OCI-LY1 (cell line): ENCODE measurements at regions not wholly inside any gene's neighbourhood (a gene's known extent, or its start where the extent isn't known, plus 50 kb on each side); places are given as distances from the start of the nearest gene placed in this dataset.

Experiments
- H2AFZ ChIP-seq: fragments of 200-600 bp; sonication (generic), shearing (Covaris generic); 2 replicates; pipeline ENCODE4 v1.6.0; 2014; ENCODE audit warnings: antibody characterized with exemption, mild to moderate bottlenecking, low read length
- H3F3A ChIP-seq: fragments of 200-600 bp; sonication (generic), shearing (Covaris generic); 2 replicates; pipeline ENCODE4 v1.6.0; 2014; ENCODE audit warnings: mild to moderate bottlenecking, antibody characterized with exemption, low read length, moderate library complexity; ENCODE audit not compliant: insufficient read depth
- H3K27ac ChIP-seq: fragments of 200-600 bp; sonication (generic); 2 replicates; pipeline ENCODE4 v1.5.1; 2014; ENCODE audit warnings: low read length, mixed run types, mild to moderate bottlenecking, low read depth; ENCODE audit not compliant: poor library complexity, severe bottlenecking
- H3K27me3 ChIP-seq: fragments of 200-600 bp; sonication (generic); 2 replicates; pipeline ENCODE4 v1.6.0; 2014; ENCODE audit warnings: antibody characterized with exemption, mild to moderate bottlenecking, low read length, moderate library complexity; ENCODE audit not compliant: insufficient read depth
- H3K36me3 ChIP-seq: fragments of 200-600 bp; sonication (generic); 2 replicates; pipeline ENCODE4 v1.6.1; 2014; ENCODE audit warnings: mild to moderate bottlenecking, antibody characterized with exemption, low read length, moderate library complexity, mixed read lengths; ENCODE audit not compliant: insufficient read depth
- H3K4me1 ChIP-seq: fragments of 200-600 bp; sonication (generic); 2 replicates; pipeline ENCODE4 v1.5.1; 2014; ENCODE audit warnings: mild to moderate bottlenecking, low read length, moderate library complexity; ENCODE audit not compliant: insufficient read depth, severe bottlenecking
- H3K4me2 ChIP-seq: fragments of 200-600 bp; sonication (generic), shearing (Covaris generic); 2 replicates; pipeline ENCODE4 v1.6.1; 2014; ENCODE audit warnings: low read length
- H3K4me3 ChIP-seq: fragments of 200-600 bp; sonication (generic); 2 replicates; pipeline ENCODE4 v1.5.1; 2014; ENCODE audit warnings: low read length, low read depth, mild to moderate bottlenecking, mixed read lengths; ENCODE audit not compliant: poor library complexity, severe bottlenecking
- H3K79me2 ChIP-seq: fragments of 200-600 bp; shearing (Covaris generic); 2 replicates; pipeline ENCODE4 v1.6.1; 2016; ENCODE audit warnings: mixed run types, low read length, mixed read lengths; ENCODE audit not compliant: insufficient read depth
- H3K9ac ChIP-seq: fragments of 200-600 bp; sonication (generic), shearing (Covaris generic); 2 replicates; pipeline ENCODE4 v1.6.1; 2014; ENCODE audit warnings: mild to moderate bottlenecking, low read length, mixed read lengths
- H3K9me2 ChIP-seq: fragments of 200-600 bp; sonication (generic), shearing (Covaris generic); 2 replicates; pipeline ENCODE4 v1.6.1; 2014; ENCODE audit warnings: low read depth, mild to moderate bottlenecking, low read length, mixed read lengths
- H3K9me3 ChIP-seq: fragments of 200-600 bp; shearing (Covaris generic); 2 replicates; pipeline ENCODE4 v1.6.1; 2014; ENCODE audit warnings: low read length, mixed read lengths
- H4K20me1 ChIP-seq: fragments of 200-600 bp; sonication (generic), shearing (Covaris generic); 2 replicates; pipeline ENCODE4 v1.6.0; 2016; ENCODE audit warnings: mild to moderate bottlenecking, low read length; ENCODE audit not compliant: insufficient read depth
- EZH2 ChIP-seq: fragments of 200-600 bp; sonication (generic), shearing (Covaris generic); IDR thresholded peaks from 2 replicates; pipeline ENCODE4 v1.8.0; 2017; ENCODE audit warnings: borderline replicate concordance, mixed run types, mild to moderate bottlenecking, antibody characterized with exemption, low read length, moderate library complexity, mixed read lengths
- TF ChIP-seq, protein P1 (sequence below): fragments of 200-600 bp; sonication (generic), shearing (Covaris generic); IDR thresholded peaks from 2 replicates; pipeline ENCODE4 v1.5.1; 2017; ENCODE audit warnings: mild to moderate bottlenecking, antibody characterized with exemption, low read length, moderate library complexity, mixed read lengths

DNA sequence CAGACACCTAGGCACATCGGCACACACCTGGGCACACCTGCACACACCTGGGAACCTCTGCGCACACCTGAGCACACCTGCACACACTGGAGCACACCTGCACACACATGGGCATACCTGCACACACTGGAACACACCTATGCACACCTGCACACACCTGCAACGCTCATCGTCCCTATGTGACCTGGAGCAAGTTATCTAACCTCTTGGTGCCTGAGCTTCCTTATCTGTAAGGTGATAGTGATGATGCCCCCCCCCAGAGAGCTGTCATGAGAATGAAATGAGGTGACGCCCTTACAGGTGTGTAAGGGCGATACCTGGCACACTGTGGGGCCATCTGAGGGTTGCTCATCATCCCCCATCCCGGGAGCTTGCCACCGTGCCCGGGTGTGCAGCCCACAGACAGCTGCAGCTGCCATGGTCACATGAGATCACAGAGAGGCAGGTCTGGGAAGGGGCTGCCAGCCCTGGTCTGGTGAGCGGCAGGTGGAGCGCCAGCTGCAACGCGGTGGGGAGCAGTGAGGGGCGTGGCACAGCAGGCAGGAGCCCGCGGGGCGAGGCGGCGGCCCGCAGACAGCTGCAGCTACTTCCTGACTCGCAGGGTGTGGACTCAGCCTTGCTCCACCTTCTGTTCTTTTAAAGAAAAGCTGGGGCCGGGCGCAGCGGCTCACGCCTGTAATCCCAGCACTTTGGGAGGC lies 59.9 kb upstream of the FBRSL1 start:
- no peak overlapping the region for H3K4me3 ChIP-seq
- peaks cover 9% of the 10 kb centered on the region for H3K27me3 ChIP-seq

DNA sequence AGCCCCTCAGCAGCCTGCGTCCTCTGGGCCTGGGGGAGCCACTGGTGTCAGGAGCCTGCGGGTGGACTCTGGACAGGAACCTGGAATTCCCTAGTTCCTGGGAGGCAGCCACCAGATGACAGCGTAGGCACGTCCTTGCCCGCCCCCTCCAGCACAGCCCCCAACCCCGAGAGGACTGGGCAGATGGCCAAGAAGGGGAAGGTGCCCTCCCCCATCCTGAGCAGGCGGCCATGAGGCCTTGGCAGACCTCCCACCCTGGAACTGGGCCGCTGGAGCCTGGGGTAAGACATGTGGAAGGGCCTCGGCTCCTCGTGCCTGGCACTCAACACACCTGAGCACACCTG lies 60.4 kb upstream of the FBRSL1 start:
- H3K79me2 ChIP-seq = no peaks in the 10 kb centered on the region
- no peak overlapping the region for H3K9ac ChIP-seq
- TF ChIP-seq, protein P1, sequence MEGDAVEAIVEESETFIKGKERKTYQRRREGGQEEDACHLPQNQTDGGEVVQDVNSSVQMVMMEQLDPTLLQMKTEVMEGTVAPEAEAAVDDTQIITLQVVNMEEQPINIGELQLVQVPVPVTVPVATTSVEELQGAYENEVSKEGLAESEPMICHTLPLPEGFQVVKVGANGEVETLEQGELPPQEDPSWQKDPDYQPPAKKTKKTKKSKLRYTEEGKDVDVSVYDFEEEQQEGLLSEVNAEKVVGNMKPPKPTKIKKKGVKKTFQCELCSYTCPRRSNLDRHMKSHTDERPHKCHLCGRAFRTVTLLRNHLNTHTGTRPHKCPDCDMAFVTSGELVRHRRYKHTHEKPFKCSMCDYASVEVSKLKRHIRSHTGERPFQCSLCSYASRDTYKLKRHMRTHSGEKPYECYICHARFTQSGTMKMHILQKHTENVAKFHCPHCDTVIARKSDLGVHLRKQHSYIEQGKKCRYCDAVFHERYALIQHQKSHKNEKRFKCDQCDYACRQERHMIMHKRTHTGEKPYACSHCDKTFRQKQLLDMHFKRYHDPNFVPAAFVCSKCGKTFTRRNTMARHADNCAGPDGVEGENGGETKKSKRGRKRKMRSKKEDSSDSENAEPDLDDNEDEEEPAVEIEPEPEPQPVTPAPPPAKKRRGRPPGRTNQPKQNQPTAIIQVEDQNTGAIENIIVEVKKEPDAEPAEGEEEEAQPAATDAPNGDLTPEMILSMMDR = no peak
- TF ChIP-seq EZH2 = no peak
- H3F3A ChIP-seq = no peaks in the 10 kb centered on the region
- H3K4me1 ChIP-seq = peaks cover 3% of the 10 kb centered on the region
- no peaks in the 10 kb centered on the region; the same call in 1 of the 2 replicates for H3K36me3 ChIP-seq
- H3K4me3 ChIP-seq = no peak overlapping the region
- H2AFZ ChIP-seq = no peak overlapping the region
- no peaks in the 10 kb centered on the region for H4K20me1 ChIP-seq
- H3K27ac ChIP-seq = no peak overlapping the region
- H3K27me3 ChIP-seq = peaks cover 13% of the 10 kb centered on the region
- H3K4me2 ChIP-seq = no peak overlapping the region
- H3K9me3 ChIP-seq = no peaks in the 10 kb centered on the region
- no peaks in the 10 kb centered on the region for H3K9me2 ChIP-seq

More for the DNA sequence above, 59.9 kb upstream of the FBRSL1 start:
- H3K4me2 ChIP-seq = no peak overlapping the region
- H2AFZ ChIP-seq = no peak overlapping the region
- H3K36me3 ChIP-seq = no peaks in the 10 kb centered on the region; the same call in 1 of the 2 replicates
- no peak for TF ChIP-seq EZH2
- TF ChIP-seq, protein P1 = no peak
- no peaks in the 10 kb centered on the region for H3K79me2 ChIP-seq
- no peak overlapping the region for H3K27ac ChIP-seq
- H4K20me1 ChIP-seq = no peaks in the 10 kb centered on the region
- H3K9me3 ChIP-seq = no peaks in the 10 kb centered on the region
- H3K9ac ChIP-seq = no peak overlapping the region
- peaks cover 3% of the 10 kb centered on the region for H3K4me1 ChIP-seq
- H3K9me2 ChIP-seq = no peaks in the 10 kb centered on the region
- H3F3A ChIP-seq = no peaks in the 10 kb centered on the region

DNA sequence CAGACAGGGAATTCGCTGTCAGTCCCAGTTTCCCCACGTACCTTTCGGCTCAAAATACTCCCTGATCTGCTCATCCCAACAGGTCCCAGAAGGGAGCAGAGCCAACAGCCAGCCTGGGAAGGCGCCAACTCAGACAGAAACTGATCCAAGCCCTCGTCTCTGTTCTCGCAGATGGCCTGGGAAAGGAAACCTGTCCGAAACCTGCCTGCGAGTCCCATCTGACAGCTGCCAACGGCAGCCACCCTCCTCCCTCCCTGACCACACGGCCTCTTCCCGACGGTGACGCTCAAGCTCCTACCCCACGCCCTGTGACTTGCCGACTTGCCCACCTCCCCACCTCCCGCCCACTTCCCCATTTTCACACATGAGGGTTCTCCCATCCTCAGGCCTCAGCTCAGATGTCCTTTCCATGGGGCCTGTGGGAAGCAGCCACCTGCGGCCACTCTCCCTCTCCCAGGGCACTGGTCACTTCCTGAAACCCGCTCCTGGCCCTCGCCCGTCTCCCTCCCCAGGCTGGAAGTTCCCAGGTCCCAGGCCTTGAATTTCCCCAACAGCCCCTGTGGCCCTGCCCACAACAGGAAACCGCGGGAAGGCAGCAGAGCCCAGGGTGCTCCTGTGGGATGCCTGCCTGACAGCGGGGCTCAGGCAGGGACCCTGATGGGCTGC lies 60.9 kb upstream of the FBRSL1 start:
- no peak overlapping the region for H3K27ac ChIP-seq
- no peak overlapping the region for H3K9ac ChIP-seq
- no peak for TF ChIP-seq EZH2
- TF ChIP-seq, protein P1 = no peak
- no peaks in the 10 kb centered on the region for H3K9me2 ChIP-seq
- peaks cover 3% of the 10 kb centered on the region for H3K4me1 ChIP-seq
- H3K79me2 ChIP-seq = no peaks in the 10 kb centered on the region
- no peaks in the 10 kb centered on the region for H3K9me3 ChIP-seq
- H3K27me3 ChIP-seq = peaks cover 11% of the 10 kb centered on the region
- no peaks in the 10 kb centered on the region for H3F3A ChIP-seq
- H3K4me2 ChIP-seq = no peak overlapping the region
- H2AFZ ChIP-seq = no peak overlapping the region
- H3K36me3 ChIP-seq = no peaks in the 10 kb centered on the region; the same call in 1 of the 2 replicates
- H3K4me3 ChIP-seq = no peak overlapping the region
- no peaks in the 10 kb centered on the region for H4K20me1 ChIP-seq
